Prostate gland (tissue), 2 donors: ENCODE measurements at regions not wholly inside any gene's neighbourhood (a gene's known extent, or its start where the extent isn't known, plus 50 kb on each side); places are given as distances from the start of the nearest gene placed in this dataset.

Experiments
- CTCF ChIP-seq, 4 experiments: fragments of 200-600 bp in 2 of 4; fragments of 450-650 bp in 2 of 4; sonication (generic) in 2 of 4; IDR thresholded peaks; 1 replicate in 3 of 4; 2 replicates in 1 of 4; pipeline ENCODE4 v1.5.1; 2016 to 2019; ENCODE audit warnings: antibody characterized with exemption in 4 of 4, mild to moderate bottlenecking in 2 of 4, moderate library complexity in 2 of 4
- POLR2A ChIP-seq: fragments of 450-650 bp; IDR thresholded peaks from one replicate; pipeline ENCODE4 v1.6.1; 2016; ENCODE audit warnings: antibody characterized with exemption, mild to moderate bottlenecking

GRCh38 chr6:151701911-151702562, 105.4 kb upstream of the ESR1 start:
- TF ChIP-seq CTCF (IDR thresholded peaks at IDR 0.05) (no peak), POLR2A (no peak)
